Hepatocyte (in vitro differentiated cells): ENCODE measurements at regions not wholly inside any gene's neighbourhood (a gene's known extent, or its start where the extent isn't known, plus 50 kb on each side); places are given as distances from the start of the nearest gene placed in this dataset.

Experiments used
- EZH2 ChIP-seq: fragments of 200-600 bp; sonication (generic); IDR thresholded peaks from 2 replicates; pipeline ENCODE4 v1.6.1; 2016; ENCODE audit warnings: antibody characterized with exemption, mild to moderate bottlenecking, borderline replicate concordance
- EZH2phosphoT487 ChIP-seq: fragments of 200-600 bp; sonication (generic); IDR thresholded peaks from one replicate; pipeline ENCODE4 v1.6.1; 2018; ENCODE audit warnings: antibody characterized with exemption, mild to moderate bottlenecking, low read depth, moderate library complexity; ENCODE audit not compliant: unreplicated experiment, severe bottlenecking
- TF ChIP-seq, protein P1 (sequence below): fragments of 200-600 bp; sonication (generic); IDR thresholded peaks from 2 replicates; pipeline ENCODE4 v1.5.1; 2016; ENCODE audit warnings: antibody characterized with exemption, mild to moderate bottlenecking; ENCODE audit not compliant: poor library complexity

DNA sequence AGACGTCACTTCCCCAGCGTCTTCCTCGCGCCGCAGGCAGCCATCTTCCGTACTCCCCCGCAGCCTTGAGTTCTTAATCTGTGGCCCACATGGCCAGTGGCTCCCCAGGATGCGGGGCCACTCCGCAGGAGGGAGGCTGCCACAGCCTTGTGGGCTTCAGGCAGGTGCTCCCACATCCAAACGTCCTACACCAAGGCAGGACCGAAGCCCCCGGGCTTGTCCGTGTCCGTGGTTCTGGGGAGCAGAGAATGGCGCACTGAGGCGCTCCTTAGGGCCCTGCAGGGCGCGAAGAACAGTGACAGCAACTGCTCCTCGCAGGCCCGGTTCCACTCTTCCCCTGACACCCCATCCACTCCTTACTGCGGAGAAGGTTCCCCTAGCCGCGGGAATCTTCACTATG is 755.8 kb downstream of the PRIM2 start:
- no peak for TF ChIP-seq EZH2
- TF ChIP-seq, protein P1, sequence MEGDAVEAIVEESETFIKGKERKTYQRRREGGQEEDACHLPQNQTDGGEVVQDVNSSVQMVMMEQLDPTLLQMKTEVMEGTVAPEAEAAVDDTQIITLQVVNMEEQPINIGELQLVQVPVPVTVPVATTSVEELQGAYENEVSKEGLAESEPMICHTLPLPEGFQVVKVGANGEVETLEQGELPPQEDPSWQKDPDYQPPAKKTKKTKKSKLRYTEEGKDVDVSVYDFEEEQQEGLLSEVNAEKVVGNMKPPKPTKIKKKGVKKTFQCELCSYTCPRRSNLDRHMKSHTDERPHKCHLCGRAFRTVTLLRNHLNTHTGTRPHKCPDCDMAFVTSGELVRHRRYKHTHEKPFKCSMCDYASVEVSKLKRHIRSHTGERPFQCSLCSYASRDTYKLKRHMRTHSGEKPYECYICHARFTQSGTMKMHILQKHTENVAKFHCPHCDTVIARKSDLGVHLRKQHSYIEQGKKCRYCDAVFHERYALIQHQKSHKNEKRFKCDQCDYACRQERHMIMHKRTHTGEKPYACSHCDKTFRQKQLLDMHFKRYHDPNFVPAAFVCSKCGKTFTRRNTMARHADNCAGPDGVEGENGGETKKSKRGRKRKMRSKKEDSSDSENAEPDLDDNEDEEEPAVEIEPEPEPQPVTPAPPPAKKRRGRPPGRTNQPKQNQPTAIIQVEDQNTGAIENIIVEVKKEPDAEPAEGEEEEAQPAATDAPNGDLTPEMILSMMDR, result no peak
- no peak for TF ChIP-seq EZH2phosphoT487
